GM23248 (cell line): ENCODE measurements at regions not wholly inside any gene's neighbourhood (a gene's known extent, or its start where the extent isn't known, plus 50 kb on each side); places are given as distances from the start of the nearest gene placed in this dataset.
"Not testable (repeated sequence)": the region's sequence is repeated elsewhere in the genome, so short reads cannot be mapped to it uniquely, and the experiment has no call there.

ENCODE experiments used
- DNase-seq: peaks from one replicate; pipeline ENCODE4 v3.0.0-alpha.2; 2015
- H2AFZ ChIP-seq: fragments of 200-600 bp; sonication (generic); 2 replicates; pipeline ENCODE4 v1.6.1; 2016; ENCODE audit warnings: antibody characterized with exemption
- H3F3A ChIP-seq: fragments of 200-600 bp; sonication (generic); 2 replicates; pipeline ENCODE4 v1.6.1; 2016; ENCODE audit warnings: mild to moderate bottlenecking, antibody characterized with exemption, mixed run types; ENCODE audit not compliant: insufficient read depth
- H3K27ac ChIP-seq: fragments of 200-600 bp; sonication (generic); 2 replicates; pipeline ENCODE4 v1.5.1; 2016; ENCODE audit warnings: mild to moderate bottlenecking
- H3K27me3 ChIP-seq: fragments of 200-600 bp; sonication (generic); replicated peaks from 2 replicates; pipeline ENCODE4 v1.6.1; 2016; ENCODE audit warnings: mild to moderate bottlenecking; ENCODE audit not compliant: insufficient read depth
- H3K36me3 ChIP-seq: fragments of 200-600 bp; sonication (generic); 2 replicates; pipeline ENCODE4 v1.6.1; 2016; ENCODE audit warnings: low read depth, mild to moderate bottlenecking
- H3K4me1 ChIP-seq: fragments of 200-600 bp; sonication (generic); 2 replicates; pipeline ENCODE4 v1.6.1; 2016; ENCODE audit warnings: mild to moderate bottlenecking; ENCODE audit not compliant: insufficient read depth
- H3K4me2 ChIP-seq: fragments of 200-600 bp; sonication (generic); one replicate; pipeline ENCODE4 v1.6.1; 2016; ENCODE audit warnings: mild to moderate bottlenecking; ENCODE audit not compliant: unreplicated experiment
- H3K4me3 ChIP-seq: fragments of 200-600 bp; sonication (generic); 2 replicates; pipeline ENCODE4 v1.5.1; 2016; ENCODE audit warnings: mild to moderate bottlenecking
- H3K79me2 ChIP-seq: fragments of 200-600 bp; sonication (generic); 2 replicates; pipeline ENCODE4 v1.6.1; 2016; ENCODE audit warnings: mild to moderate bottlenecking; ENCODE audit not compliant: insufficient read depth
- H3K9ac ChIP-seq: fragments of 200-600 bp; sonication (generic); 2 replicates; pipeline ENCODE4 v1.6.1; 2016; ENCODE audit warnings: mild to moderate bottlenecking
- H3K9me2 ChIP-seq: fragments of 200-600 bp; sonication (generic); 2 replicates; pipeline ENCODE4 v1.6.1; 2016; ENCODE audit warnings: mixed run types, mild to moderate bottlenecking, moderate library complexity; ENCODE audit not compliant: insufficient read depth
- H3K9me3 ChIP-seq: fragments of 200-600 bp; sonication (generic); one replicate; pipeline ENCODE4 v1.6.1; 2017; ENCODE audit warnings: low read depth
- H4K20me1 ChIP-seq: fragments of 200-600 bp; sonication (generic); 2 replicates; pipeline ENCODE4 v1.6.0; 2016; ENCODE audit not compliant: insufficient read depth
- EZH2 ChIP-seq: fragments of 200-600 bp; sonication (generic); IDR thresholded peaks from 2 replicates; pipeline ENCODE4 v1.6.1; 2018; ENCODE audit warnings: antibody characterized with exemption, mild to moderate bottlenecking; ENCODE audit not compliant: insufficient read depth, poor library complexity, severe bottlenecking
- EZH2phosphoT487 ChIP-seq: fragments of 200-600 bp; sonication (generic); IDR thresholded peaks from 2 replicates; pipeline ENCODE4 v1.6.1; 2018; ENCODE audit warnings: antibody characterized with exemption, moderate library complexity, mild to moderate bottlenecking, low read depth; ENCODE audit not compliant: insufficient read depth
- WGBS, 2 experiments: methylation state at CpG; one replicate each; pipeline ENCODE4 v1.1.6; 2015 to 2017; ENCODE audit warnings: low lambda C conversion rate in 2 of 2, low coverage in 1 of 2; ENCODE audit errors: missing lambda C conversion rate in 2 of 2; 5-methylcytosine and 5-hydroxymethylcytosine counted together
- in situ Hi-C: fragments of 300-500 bp; cut with MboI; formaldehyde crosslinking; loops from 2 replicates; pipeline ENCODE4 v1.15.0; 2020

GRCh38 chr13:99093997-99094396 lies 106.7 kb upstream of the UBAC2 start:
- Histone ChIP-seq H3K4me1 (no peaks in the 10 kb centered on the region), H3K36me3 (no peaks in the 10 kb centered on the region), H3K4me3 (no peak overlapping the region), H3K9me3 (no peaks in the 10 kb centered on the region), H2AFZ (no peak overlapping the region), H3K79me2 (no peaks in the 10 kb centered on the region), H3K27me3 (no peaks in the 10 kb centered on the region), H3K9me2 (no peaks in the 10 kb centered on the region), H3K4me2 (no peak overlapping the region), H3F3A (no peaks in the 10 kb centered on the region), H3K9ac (no peak overlapping the region), H3K27ac (no peak overlapping the region), H4K20me1 (no peaks in the 10 kb centered on the region)
- no peak for DNase-seq
- no peak for TF ChIP-seq EZH2phosphoT487
- TF ChIP-seq EZH2 = no peak
- 64 to 67% methylated on average over 3 of the region's 3 CpGs for WGBS, 2 experiments
- in situ Hi-C loops = no loop called here

GRCh38 chr13:99101831-99102230 lies 98.8 kb upstream of the UBAC2 start:
- H3K36me3 ChIP-seq, DNase-seq, H3K27me3 ChIP-seq, H3K4me2 ChIP-seq, H3K9ac ChIP-seq, H3K4me3 ChIP-seq, H3K79me2 ChIP-seq, H3K9me3 ChIP-seq, H3K4me1 ChIP-seq, H3K9me2 ChIP-seq, in situ Hi-C loops, H2AFZ ChIP-seq, H3F3A ChIP-seq, H4K20me1 ChIP-seq, H3K27ac ChIP-seq: not testable (repeated sequence)
- WGBS, 2 experiments = 60% methylated on average over 5 of the region's 5 CpGs

GRCh38 chr13:99103536-99103935 lies 97.1 kb upstream of the UBAC2 start:
- TF ChIP-seq EZH2phosphoT487 (no peak), EZH2 (no peak)
- Histone ChIP-seq H3K4me1 (no peaks in the 10 kb centered on the region), H3K79me2 (no peaks in the 10 kb centered on the region), H3K4me2 (peak overlapping the region; percentile 66), H2AFZ (peak overlapping the region; percentile 81), H3K36me3 (no peaks in the 10 kb centered on the region), H3K27me3 (no peaks in the 10 kb centered on the region), H4K20me1 (no peaks in the 10 kb centered on the region), H3K9me2 (no peaks in the 10 kb centered on the region), H3K4me3 (peak overlapping the region; percentile 44; the same call in 1 of the 2 replicates), H3K9me3 (no peaks in the 10 kb centered on the region), H3K9ac (no peak overlapping the region), H3F3A (no peaks in the 10 kb centered on the region), H3K27ac (no peak overlapping the region)
- peak; percentile 11 for DNase-seq
- 6 to 10% methylated on average over 7 of the region's 7 CpGs for WGBS, 2 experiments
- in situ Hi-C loops = no loop called here

GRCh38 chr13:99104396-99104795 lies 96.3 kb upstream of the UBAC2 start:
- Histone ChIP-seq H3K27me3 (no peaks in the 10 kb centered on the region), H3K79me2 (no peaks in the 10 kb centered on the region), H3K36me3 (no peaks in the 10 kb centered on the region), H2AFZ (no peak overlapping the region; the same call in 1 of the 2 replicates), H3K4me1 (no peaks in the 10 kb centered on the region), H3K9me2 (no peaks in the 10 kb centered on the region), H3F3A (no peaks in the 10 kb centered on the region), H3K9ac (no peak overlapping the region), H4K20me1 (no peaks in the 10 kb centered on the region), H3K4me3 (no peak overlapping the region), H3K27ac (no peak overlapping the region), H3K4me2 (no peak overlapping the region), H3K9me3 (no peaks in the 10 kb centered on the region)
- TF ChIP-seq EZH2phosphoT487 = no peak
- TF ChIP-seq EZH2 = no peak
- DNase-seq = no peak
- WGBS, 2 experiments = 76 to 77% methylated on average over 9 of the region's 9 CpGs
- in situ Hi-C loops = no loop called here

- H3F3A ChIP-seq = no peaks in the 10 kb centered on the region
- no peaks in the 10 kb centered on the region for H3K9me2 ChIP-seq
- no peak for DNase-seq
- no peaks in the 10 kb centered on the region for H3K9me3 ChIP-seq
- TF ChIP-seq EZH2phosphoT487 (no peak), EZH2 (no peak)
- no peaks in the 10 kb centered on the region for H3K36me3 ChIP-seq
- H3K4me1 ChIP-seq = no peaks in the 10 kb centered on the region
- no peak overlapping the region for H3K4me2 ChIP-seq
- no peak overlapping the region for H3K4me3 ChIP-seq
- WGBS, 2 experiments = 69 to 80% methylated on average over 3 of the region's 3 CpGs
- H3K79me2 ChIP-seq = no peaks in the 10 kb centered on the region
- no peaks in the 10 kb centered on the region for H4K20me1 ChIP-seq
- H3K9ac ChIP-seq = no peak overlapping the region
- in situ Hi-C loops = no loop called here
- H2AFZ ChIP-seq = no peak overlapping the region
- H3K27me3 ChIP-seq = no peaks in the 10 kb centered on the region
- no peak overlapping the region for H3K27ac ChIP-seq
These were observed 95.5 kb upstream of the UBAC2 start for GRCh38 chr13:99105160-99105559.
